ENCODE measurements at regions not wholly inside any gene's neighbourhood (a gene's known extent, or its start where the extent isn't known, plus 50 kb on each side); places are given as distances from the start of the nearest gene placed in this dataset.

- H4K20me1 ChIP-seq (ENCODE audit: control insufficient read depth, extremely low read depth, insufficient read depth, low read length) = no peaks in the 10 kb centered on the region
- dilution Hi-C loops (cut with MboI; ENCODE audit: extremely low pct_ligation_motif_present, low sequenced_read_pairs) = no loop called here
- DNase-seq (ENCODE audit: low read depth, low spot score) (no peak), FAIRE-seq (no peak)
- no peak overlapping the region for H3K27ac ChIP-seq (ENCODE audit: control insufficient read depth, insufficient read depth, low read length)
- no peaks in the 10 kb centered on the region for H3K36me3 ChIP-seq (ENCODE audit: control insufficient read depth in 2 of 2, extremely low read depth in 1 of 2, insufficient read depth in 2 of 2, low read length in 2 of 2)
- no peaks in the 10 kb centered on the region for H3K9me3 ChIP-seq (ENCODE audit: control insufficient read depth, low read depth, low read length)
- no peak overlapping the region for H2AFZ ChIP-seq (ENCODE audit: control insufficient read depth, low read length)
- H3K4me3 ChIP-seq (ENCODE audit: control insufficient read depth in 2 of 3, extremely low read depth in 1 of 3, insufficient read depth in 2 of 3, low read depth in 1 of 3, low read length in 3 of 3) = no peak overlapping the region
- H3K79me2 ChIP-seq (ENCODE audit: control insufficient read depth, insufficient read depth, low read length) = no peaks in the 10 kb centered on the region
- no peak overlapping the region for H3K4me2 ChIP-seq (ENCODE audit: control insufficient read depth, extremely low read depth, insufficient read depth, low read depth, low read length)
- no peak overlapping the region for H3K9ac ChIP-seq (ENCODE audit: control insufficient read depth, extremely low read depth, insufficient read depth, low read length)
- no peaks in the 10 kb centered on the region for H3K9me1 ChIP-seq (ENCODE audit: control insufficient read depth, extremely low read depth, insufficient read depth, low read length)
- H3K27me3 ChIP-seq (ENCODE audit: control insufficient read depth, extremely low read depth, insufficient read depth, low read length) = no peaks in the 10 kb centered on the region
- H3K4me1 ChIP-seq (ENCODE audit: control insufficient read depth, extremely low read depth, insufficient read depth, low read length) = no peaks in the 10 kb centered on the region
- no peak for TF ChIP-seq EZH2 (IDR thresholded peaks at IDR 0.05; ENCODE audit: low read length)
- no peak for TF ChIP-seq CTCF (optimal IDR thresholded peaks at IDR 0.05 in 1 of 3, IDR thresholded peaks at IDR 0.05 in 1 of 3, conservative IDR thresholded peaks at IDR 0.05 in 1 of 3; ENCODE audit: extremely low read depth in 1 of 3, insufficient read depth in 2 of 3, low read length in 3 of 3)
Observed at GRCh38 chr4:8761167-8761823, 110.3 kb downstream of the HMX1 start.

- FAIRE-seq (no peak), DNase-seq (ENCODE audit: low read depth, low spot score) (no peak)
- no peak overlapping the region for H3K4me3 ChIP-seq (ENCODE audit: control insufficient read depth in 2 of 3, extremely low read depth in 1 of 3, insufficient read depth in 2 of 3, low read depth in 1 of 3, low read length in 3 of 3)
- TF ChIP-seq EZH2 (IDR thresholded peaks at IDR 0.05; ENCODE audit: low read length) = no peak
- no peak for TF ChIP-seq CTCF (optimal IDR thresholded peaks at IDR 0.05 in 1 of 3, IDR thresholded peaks at IDR 0.05 in 1 of 3, conservative IDR thresholded peaks at IDR 0.05 in 1 of 3; ENCODE audit: extremely low read depth in 1 of 3, insufficient read depth in 2 of 3, low read length in 3 of 3)
- H3K4me1 ChIP-seq (ENCODE audit: control insufficient read depth, extremely low read depth, insufficient read depth, low read length) = no peaks in the 10 kb centered on the region
- no peak overlapping the region for H3K9ac ChIP-seq (ENCODE audit: control insufficient read depth, extremely low read depth, insufficient read depth, low read length)
- H3K4me2 ChIP-seq (ENCODE audit: control insufficient read depth, extremely low read depth, insufficient read depth, low read depth, low read length) = no peak overlapping the region
- no peaks in the 10 kb centered on the region for H3K27me3 ChIP-seq (ENCODE audit: control insufficient read depth, extremely low read depth, insufficient read depth, low read length)
- no peaks in the 10 kb centered on the region for H3K36me3 ChIP-seq (ENCODE audit: control insufficient read depth in 2 of 2, extremely low read depth in 1 of 2, insufficient read depth in 2 of 2, low read length in 2 of 2)
- H3K27ac ChIP-seq (ENCODE audit: control insufficient read depth, insufficient read depth, low read length) = no peak overlapping the region
- no peaks in the 10 kb centered on the region for H3K9me3 ChIP-seq (ENCODE audit: control insufficient read depth, low read depth, low read length)
- no peaks in the 10 kb centered on the region for H4K20me1 ChIP-seq (ENCODE audit: control insufficient read depth, extremely low read depth, insufficient read depth, low read length)
- no peaks in the 10 kb centered on the region for H3K9me1 ChIP-seq (ENCODE audit: control insufficient read depth, extremely low read depth, insufficient read depth, low read length)
- dilution Hi-C loops (cut with MboI; ENCODE audit: extremely low pct_ligation_motif_present, low sequenced_read_pairs) = no loop called here
- no peaks in the 10 kb centered on the region for H3K79me2 ChIP-seq (ENCODE audit: control insufficient read depth, insufficient read depth, low read length)
- H2AFZ ChIP-seq (ENCODE audit: control insufficient read depth, low read length) = no peak overlapping the region
Observed at GRCh38 chr4:8760561-8760960, 111.1 kb downstream of the HMX1 start.
